Panc1 (cell line): ENCODE measurements at regions not wholly inside any gene's neighbourhood (a gene's known extent, or its start where the extent isn't known, plus 50 kb on each side); places are given as distances from the start of the nearest gene placed in this dataset.

Experiments used
- ATAC-seq: fragments of 200-7000 bp; cut with Tn5 transposase; 2 replicates; pipeline ENCODE4 v1.9.1; 2020; ENCODE audit warnings: mild to moderate bottlenecking, moderate library complexity
- BruUV-seq: library from RNA; stranded (reverse); fragments of 400-500 nt; replicated peaks from 2 replicates; lab custom pipeline; 2021; lab: Mats Ljungman, UMichigan
- CTCF ChIA-PET: fragments of 300-600 bp; sonication (Branson Sonifier 250); formaldehyde crosslinking; loops from one replicate; lab custom pipeline; 2022; ENCODE audit warnings: antibody characterized with exemption; lab: Charles Lee
- POLR2A ChIA-PET: fragments of 300-600 bp; sonication (Branson Sonifier 250); formaldehyde crosslinking; loops from one replicate; lab custom pipeline; 2022; ENCODE audit warnings: antibody characterized with exemption; lab: Charles Lee
- DNase-seq: peaks from one replicate; pipeline ENCODE4 v3.0.0-alpha.2; 2010; ENCODE audit warnings: low read depth, low spot score
- H3K27ac ChIP-seq: 2 replicates; pipeline ENCODE4 v1.5.1; 2011; ENCODE audit warnings: mild to moderate bottlenecking, low read length, inconsistent platforms
- H3K27me3 ChIP-seq: fragments of 200-500 bp; sonication (Bioruptor generic); 2 replicates; pipeline ENCODE4 v1.6.0; 2014; ENCODE audit warnings: low read length, inconsistent platforms; ENCODE audit not compliant: control insufficient read depth, insufficient read depth
- H3K36me3 ChIP-seq: fragments of 200-500 bp; sonication (Bioruptor generic); 2 replicates; pipeline ENCODE4 v1.5.1; 2014; ENCODE audit warnings: inconsistent platforms, mild to moderate bottlenecking, low read length, moderate library complexity; ENCODE audit not compliant: control insufficient read depth, insufficient read depth
- H3K4me1 ChIP-seq: 2 replicates; pipeline ENCODE4 v1.5.1; 2011; ENCODE audit warnings: inconsistent platforms, mild to moderate bottlenecking, low read length, moderate library complexity; ENCODE audit not compliant: control insufficient read depth, insufficient read depth
- H3K4me3 ChIP-seq, 2 experiments: 2 replicates each; pipeline ENCODE4 v1.5.1; 2011 to 2012; ENCODE audit warnings: low read depth in 2 of 2, low read length in 2 of 2, mild to moderate bottlenecking in 2 of 2, inconsistent platforms in 1 of 2, moderate library complexity in 1 of 2
- H3K9me3 ChIP-seq: fragments of 200-500 bp; sonication (Bioruptor generic); 2 replicates; pipeline ENCODE4 v1.5.1; 2014; ENCODE audit warnings: low read depth, mild to moderate bottlenecking, inconsistent platforms, low read length, moderate library complexity; ENCODE audit not compliant: control insufficient read depth, insufficient read depth
- POLR2AphosphoS5 ChIP-seq: IDR thresholded peaks from 2 replicates; pipeline ENCODE4 v1.6.1; 2012; ENCODE audit warnings: mild to moderate bottlenecking, low read depth, low read length, moderate library complexity
- SIN3A ChIP-seq: IDR thresholded peaks from 2 replicates; pipeline ENCODE4 v1.6.1; 2012; ENCODE audit warnings: low read depth, mild to moderate bottlenecking, low read length, moderate library complexity, borderline replicate concordance; ENCODE audit not compliant: insufficient read depth
- TCF7L2 ChIP-seq: IDR thresholded peaks from 2 replicates; pipeline ENCODE4 v1.6.1; 2011; ENCODE audit warnings: mild to moderate bottlenecking, low read depth, low read length, inconsistent platforms
- in situ Hi-C: cut with HindIII; loops from 2 replicates; pipeline ENCODE4 v1.10.0; 2016; ENCODE audit warnings: low sequenced_read_pairs, low pct_unique_long_range_greater_than_20kb
- intact Hi-C: fragments of 100-400 bp; cut with micrococcal nuclease; formaldehyde crosslinking; loops from one replicate; pipeline ENCODE4 v1.10.0; 2022; ENCODE audit not compliant: unreplicated experiment
- TF ChIP-seq, protein P1 (sequence below): fragments of 450-650 bp; IDR thresholded peaks from 2 replicates; pipeline ENCODE4 v1.5.1; 2017; ENCODE audit warnings: mild to moderate bottlenecking
- TF ChIP-seq, protein P2 (sequence below), 2 experiments: IDR thresholded peaks; 2 replicates each; pipeline ENCODE4 v1.6.1; 2011 to 2012; ENCODE audit warnings: low read depth in 2 of 2, control low read depth in 1 of 2, low read length in 1 of 2, mild to moderate bottlenecking in 1 of 2, moderate library complexity in 1 of 2; ENCODE audit not compliant: insufficient read depth in 1 of 2

DNA sequence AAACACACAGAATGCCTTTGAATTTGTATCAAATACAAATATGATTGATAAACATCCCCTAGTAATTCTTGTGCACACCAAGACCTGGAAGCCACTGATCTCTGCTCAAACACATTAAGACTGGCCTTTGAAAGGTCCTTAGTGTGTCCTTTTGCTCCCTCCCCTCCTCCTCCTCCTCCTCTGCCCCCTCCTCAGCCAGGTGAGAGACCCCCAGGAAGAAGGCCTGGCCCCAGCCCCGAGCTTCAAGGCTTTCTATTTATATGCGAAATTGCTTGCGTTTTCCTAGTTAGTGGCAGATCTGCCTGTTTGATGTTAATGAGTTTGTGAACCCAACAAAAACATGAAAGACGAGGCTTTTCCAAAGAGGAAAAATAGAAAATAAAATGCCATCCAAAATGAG lies 63.6 kb upstream of the TCF7L2 start:
- no peaks in the 10 kb centered on the region for H3K4me1 ChIP-seq

DNA sequence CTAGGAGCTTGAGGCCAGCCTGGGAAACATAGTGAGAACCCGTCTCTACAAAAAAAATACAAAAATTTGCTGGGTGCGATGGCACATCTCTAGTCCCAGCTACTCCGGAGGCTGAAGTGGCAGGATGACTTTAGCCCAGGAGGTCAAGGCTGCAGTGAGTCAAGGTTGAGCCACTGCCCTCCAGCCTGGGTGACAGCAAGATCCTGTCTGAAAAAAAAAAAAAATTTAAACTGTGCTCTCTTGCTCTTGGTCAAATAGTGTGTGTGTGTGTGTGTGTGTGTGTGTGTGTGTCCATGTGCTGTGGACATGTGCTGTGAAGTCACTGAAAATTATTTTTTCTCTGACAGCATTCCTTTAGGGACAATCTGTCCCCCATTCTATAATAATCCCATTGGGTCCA lies 62.1 kb upstream of the TCF7L2 start:
- POLR2A ChIA-PET = interaction anchor here (0.7 kb wide), 1 partner anchor 694 kb away, joined by 4 read pairs; no protein-coding TSS in a partner anchor
- in situ Hi-C loops (no loop called here), intact Hi-C loops (no loop called here)
- H3K9me3 ChIP-seq = no peaks in the 10 kb centered on the region
- no TSS peak for BruUV-seq
- CTCF ChIA-PET = interaction anchor here (0.7 kb wide), 1 partner anchor 38 kb away, joined by 12 read pairs; no protein-coding TSS in a partner anchor
- H3K4me3 ChIP-seq = no peak overlapping the region
- DNase-seq (no peak), ATAC-seq (no peak)
- no peak overlapping the region for H3K27ac ChIP-seq
- TF ChIP-seq POLR2AphosphoS5 = no peak
- no peak for TF ChIP-seq TCF7L2
- H3K36me3 ChIP-seq = no peaks in the 10 kb centered on the region
- no peaks in the 10 kb centered on the region for H3K27me3 ChIP-seq
- H3K4me1 ChIP-seq = no peaks in the 10 kb centered on the region

More for the DNA sequence above, 63.6 kb upstream of the TCF7L2 start:
- TF ChIP-seq, protein P1, sequence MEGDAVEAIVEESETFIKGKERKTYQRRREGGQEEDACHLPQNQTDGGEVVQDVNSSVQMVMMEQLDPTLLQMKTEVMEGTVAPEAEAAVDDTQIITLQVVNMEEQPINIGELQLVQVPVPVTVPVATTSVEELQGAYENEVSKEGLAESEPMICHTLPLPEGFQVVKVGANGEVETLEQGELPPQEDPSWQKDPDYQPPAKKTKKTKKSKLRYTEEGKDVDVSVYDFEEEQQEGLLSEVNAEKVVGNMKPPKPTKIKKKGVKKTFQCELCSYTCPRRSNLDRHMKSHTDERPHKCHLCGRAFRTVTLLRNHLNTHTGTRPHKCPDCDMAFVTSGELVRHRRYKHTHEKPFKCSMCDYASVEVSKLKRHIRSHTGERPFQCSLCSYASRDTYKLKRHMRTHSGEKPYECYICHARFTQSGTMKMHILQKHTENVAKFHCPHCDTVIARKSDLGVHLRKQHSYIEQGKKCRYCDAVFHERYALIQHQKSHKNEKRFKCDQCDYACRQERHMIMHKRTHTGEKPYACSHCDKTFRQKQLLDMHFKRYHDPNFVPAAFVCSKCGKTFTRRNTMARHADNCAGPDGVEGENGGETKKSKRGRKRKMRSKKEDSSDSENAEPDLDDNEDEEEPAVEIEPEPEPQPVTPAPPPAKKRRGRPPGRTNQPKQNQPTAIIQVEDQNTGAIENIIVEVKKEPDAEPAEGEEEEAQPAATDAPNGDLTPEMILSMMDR = no peak
- TF ChIP-seq, protein P2, sequence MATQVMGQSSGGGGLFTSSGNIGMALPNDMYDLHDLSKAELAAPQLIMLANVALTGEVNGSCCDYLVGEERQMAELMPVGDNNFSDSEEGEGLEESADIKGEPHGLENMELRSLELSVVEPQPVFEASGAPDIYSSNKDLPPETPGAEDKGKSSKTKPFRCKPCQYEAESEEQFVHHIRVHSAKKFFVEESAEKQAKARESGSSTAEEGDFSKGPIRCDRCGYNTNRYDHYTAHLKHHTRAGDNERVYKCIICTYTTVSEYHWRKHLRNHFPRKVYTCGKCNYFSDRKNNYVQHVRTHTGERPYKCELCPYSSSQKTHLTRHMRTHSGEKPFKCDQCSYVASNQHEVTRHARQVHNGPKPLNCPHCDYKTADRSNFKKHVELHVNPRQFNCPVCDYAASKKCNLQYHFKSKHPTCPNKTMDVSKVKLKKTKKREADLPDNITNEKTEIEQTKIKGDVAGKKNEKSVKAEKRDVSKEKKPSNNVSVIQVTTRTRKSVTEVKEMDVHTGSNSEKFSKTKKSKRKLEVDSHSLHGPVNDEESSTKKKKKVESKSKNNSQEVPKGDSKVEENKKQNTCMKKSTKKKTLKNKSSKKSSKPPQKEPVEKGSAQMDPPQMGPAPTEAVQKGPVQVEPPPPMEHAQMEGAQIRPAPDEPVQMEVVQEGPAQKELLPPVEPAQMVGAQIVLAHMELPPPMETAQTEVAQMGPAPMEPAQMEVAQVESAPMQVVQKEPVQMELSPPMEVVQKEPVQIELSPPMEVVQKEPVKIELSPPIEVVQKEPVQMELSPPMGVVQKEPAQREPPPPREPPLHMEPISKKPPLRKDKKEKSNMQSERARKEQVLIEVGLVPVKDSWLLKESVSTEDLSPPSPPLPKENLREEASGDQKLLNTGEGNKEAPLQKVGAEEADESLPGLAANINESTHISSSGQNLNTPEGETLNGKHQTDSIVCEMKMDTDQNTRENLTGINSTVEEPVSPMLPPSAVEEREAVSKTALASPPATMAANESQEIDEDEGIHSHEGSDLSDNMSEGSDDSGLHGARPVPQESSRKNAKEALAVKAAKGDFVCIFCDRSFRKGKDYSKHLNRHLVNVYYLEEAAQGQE (IDR thresholded peaks at IDR 0.05; ENCODE audit: insufficient read depth in 1 of 2, low read depth in 2 of 2, low read length in 1 of 2) = no peak
- no peak for TF ChIP-seq SIN3A
- no peak overlapping the region for H3K27ac ChIP-seq
- POLR2A ChIA-PET = no interaction called here
- no peaks in the 10 kb centered on the region for H3K9me3 ChIP-seq
- CTCF ChIA-PET = no interaction called here
- BruUV-seq = no TSS peak
- ATAC-seq (no peak), DNase-seq (no peak)
- intact Hi-C loops (no loop called here), in situ Hi-C loops (no loop called here)
- H3K36me3 ChIP-seq = no peaks in the 10 kb centered on the region
- no peaks in the 10 kb centered on the region for H3K27me3 ChIP-seq
- H3K4me3 ChIP-seq = no peak overlapping the region

DNA sequence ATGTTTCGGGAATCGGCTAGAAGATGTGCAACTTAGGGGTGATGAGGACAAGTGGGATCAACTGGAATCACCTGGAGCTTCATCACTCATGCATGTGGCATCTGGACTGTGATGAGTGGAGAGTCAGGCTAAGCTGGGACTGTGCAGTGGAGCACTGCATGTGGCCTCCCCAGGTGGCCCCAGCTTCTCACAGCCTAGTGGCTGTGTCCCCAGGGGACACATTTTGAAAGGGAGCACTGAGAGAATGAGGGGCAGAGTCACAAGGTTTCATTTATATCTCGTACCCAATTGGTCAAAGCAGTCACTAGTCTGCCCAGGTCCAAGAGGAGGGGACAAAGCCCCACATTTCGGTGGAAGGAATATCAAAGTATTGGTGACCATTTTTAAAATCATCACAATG lies 54.8 kb upstream of the TCF7L2 start:
- Histone ChIP-seq H3K27ac (no peak overlapping the region), H3K4me1 (no peaks in the 10 kb centered on the region), H3K4me3 (no peak overlapping the region), H3K27me3 (no peaks in the 10 kb centered on the region), H3K36me3 (no peaks in the 10 kb centered on the region), H3K9me3 (no peaks in the 10 kb centered on the region)
- in situ Hi-C loops (no loop called here), intact Hi-C loops (no loop called here)
- CTCF ChIA-PET = no interaction called here
- TF ChIP-seq TCF7L2 (no peak), SIN3A (no peak), POLR2AphosphoS5 (no peak)
- TF ChIP-seq, protein P1 = no peak
- TF ChIP-seq, protein P2 (IDR thresholded peaks at IDR 0.05; ENCODE audit: insufficient read depth in 1 of 2, low read depth in 2 of 2, low read length in 1 of 2) = no peak
- POLR2A ChIA-PET = no interaction called here
- no TSS peak for BruUV-seq
- no peak for DNase-seq
- no peak for ATAC-seq
